Smooth muscle cell (in vitro differentiated cells): ENCODE measurements at regions not wholly inside any gene's neighbourhood (a gene's known extent, or its start where the extent isn't known, plus 50 kb on each side); places are given as distances from the start of the nearest gene placed in this dataset.
"Not testable (repeated sequence)": the region's sequence is repeated elsewhere in the genome, so short reads cannot be mapped to it uniquely, and the experiment has no call there.

Experiments
- DNase-seq: peaks from one replicate; lab custom pipeline; 2025; ENCODE audit not compliant: unreplicated experiment; lab: John Stamatoyannopoulos, UW
- H2AFZ ChIP-seq: fragments of 200-600 bp; sonication (generic); 2 replicates; pipeline ENCODE4 v1.6.0; 2016; ENCODE audit warnings: antibody characterized with exemption, low read depth, mild to moderate bottlenecking
- H3F3A ChIP-seq: fragments of 200-600 bp; sonication (generic); 2 replicates; pipeline ENCODE4 v1.6.0; 2017; ENCODE audit warnings: antibody characterized with exemption, low read depth
- H3K27ac ChIP-seq: fragments of 200-600 bp; sonication (generic); 2 replicates; pipeline ENCODE4 v1.5.1; 2016; ENCODE audit warnings: low read depth, mild to moderate bottlenecking
- H3K27me3 ChIP-seq: fragments of 200-600 bp; sonication (generic); 2 replicates; pipeline ENCODE4 v1.6.1; 2016; ENCODE audit warnings: low read depth, mild to moderate bottlenecking
- H3K36me3 ChIP-seq: fragments of 200-600 bp; sonication (generic); 2 replicates; pipeline ENCODE4 v1.5.1; 2016; ENCODE audit warnings: low read depth
- H3K4me1 ChIP-seq: fragments of 200-600 bp; sonication (generic); 2 replicates; pipeline ENCODE4 v1.5.1; 2016; ENCODE audit warnings: low read depth
- H3K4me2 ChIP-seq: fragments of 200-600 bp; sonication (generic); 2 replicates; pipeline ENCODE4 v1.6.0; 2016; ENCODE audit warnings: mild to moderate bottlenecking
- H3K4me3 ChIP-seq: fragments of 200-600 bp; sonication (generic); 2 replicates; pipeline ENCODE4 v1.5.1; 2016; ENCODE audit warnings: mild to moderate bottlenecking
- H3K79me2 ChIP-seq: fragments of 200-600 bp; sonication (generic); 2 replicates; pipeline ENCODE4 v1.6.0; 2016; ENCODE audit warnings: low read depth, mild to moderate bottlenecking
- H3K9ac ChIP-seq: fragments of 200-600 bp; sonication (generic); 2 replicates; pipeline ENCODE4 v1.6.0; 2016; ENCODE audit warnings: low read depth
- H3K9me3 ChIP-seq: fragments of 200-600 bp; sonication (generic); replicated peaks from 2 replicates; pipeline ENCODE4 v1.5.1; 2016; ENCODE audit warnings: low read depth
- H4K20me1 ChIP-seq: fragments of 200-600 bp; sonication (generic); 2 replicates; pipeline ENCODE4 v1.6.0; 2016; ENCODE audit warnings: low read depth
- WGBS: methylation state at CpG from one replicate; pipeline ENCODE4 v1.1.7; 2016; ENCODE audit warnings: low lambda C conversion rate; 5-methylcytosine and 5-hydroxymethylcytosine counted together
- TF ChIP-seq, protein P1 (sequence below): fragments of 200-600 bp; sonication (generic); IDR thresholded peaks from 2 replicates; pipeline ENCODE4 v1.5.1; 2017; ENCODE audit warnings: borderline replicate concordance, mild to moderate bottlenecking, antibody characterized with exemption; ENCODE audit not compliant: insufficient read depth, poor library complexity, severe bottlenecking

DNA sequence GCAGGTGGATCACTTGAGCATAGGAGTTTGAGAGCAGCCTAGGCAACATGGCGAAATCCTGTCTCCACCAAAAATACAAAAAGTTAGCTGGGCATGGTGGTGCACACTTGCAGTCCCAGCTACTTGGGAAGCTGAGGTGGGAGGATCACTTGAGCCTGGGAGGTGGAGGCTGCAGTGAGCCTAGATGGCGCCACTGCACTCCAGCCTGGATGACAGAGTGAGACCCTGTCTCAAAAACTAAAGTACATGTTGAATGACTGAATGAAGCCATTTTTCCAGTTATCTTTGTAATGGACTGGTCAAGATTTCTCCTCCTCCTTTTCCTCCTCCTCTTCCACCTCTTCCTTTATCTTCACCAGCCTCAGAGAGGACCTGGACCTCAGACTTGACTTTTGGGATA, 272.0 kb downstream of the SMAD2 start:
- TF ChIP-seq, protein P1, sequence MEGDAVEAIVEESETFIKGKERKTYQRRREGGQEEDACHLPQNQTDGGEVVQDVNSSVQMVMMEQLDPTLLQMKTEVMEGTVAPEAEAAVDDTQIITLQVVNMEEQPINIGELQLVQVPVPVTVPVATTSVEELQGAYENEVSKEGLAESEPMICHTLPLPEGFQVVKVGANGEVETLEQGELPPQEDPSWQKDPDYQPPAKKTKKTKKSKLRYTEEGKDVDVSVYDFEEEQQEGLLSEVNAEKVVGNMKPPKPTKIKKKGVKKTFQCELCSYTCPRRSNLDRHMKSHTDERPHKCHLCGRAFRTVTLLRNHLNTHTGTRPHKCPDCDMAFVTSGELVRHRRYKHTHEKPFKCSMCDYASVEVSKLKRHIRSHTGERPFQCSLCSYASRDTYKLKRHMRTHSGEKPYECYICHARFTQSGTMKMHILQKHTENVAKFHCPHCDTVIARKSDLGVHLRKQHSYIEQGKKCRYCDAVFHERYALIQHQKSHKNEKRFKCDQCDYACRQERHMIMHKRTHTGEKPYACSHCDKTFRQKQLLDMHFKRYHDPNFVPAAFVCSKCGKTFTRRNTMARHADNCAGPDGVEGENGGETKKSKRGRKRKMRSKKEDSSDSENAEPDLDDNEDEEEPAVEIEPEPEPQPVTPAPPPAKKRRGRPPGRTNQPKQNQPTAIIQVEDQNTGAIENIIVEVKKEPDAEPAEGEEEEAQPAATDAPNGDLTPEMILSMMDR: no peak
- no peaks in the 10 kb centered on the region for H3K27me3 ChIP-seq
- H3K4me1 ChIP-seq: no peaks in the 10 kb centered on the region
- H3K27ac ChIP-seq: no peak overlapping the region
- no peak for DNase-seq
- no peaks in the 10 kb centered on the region for H4K20me1 ChIP-seq
- WGBS: 82% methylated on average over 2 of the region's 2 CpGs
- no peak overlapping the region for H3K4me2 ChIP-seq
- H3K36me3 ChIP-seq: no peaks in the 10 kb centered on the region
- H3K79me2 ChIP-seq: no peaks in the 10 kb centered on the region
- no peak overlapping the region for H3K4me3 ChIP-seq
- no peaks in the 10 kb centered on the region for H3K9me3 ChIP-seq
- H3F3A ChIP-seq: no peaks in the 10 kb centered on the region
- no peak overlapping the region for H3K9ac ChIP-seq
- H2AFZ ChIP-seq: no peak overlapping the region

GRCh38 chr18:47654988-47655387, 275.5 kb downstream of the SMAD2 start:
- H3K9ac ChIP-seq: no peak overlapping the region
- no peaks in the 10 kb centered on the region for H4K20me1 ChIP-seq
- TF ChIP-seq, protein P1: no peak
- DNase-seq: no peak
- H3K4me1 ChIP-seq: no peaks in the 10 kb centered on the region
- H3K4me3 ChIP-seq: no peak overlapping the region
- no peaks in the 10 kb centered on the region for H3F3A ChIP-seq
- H3K36me3 ChIP-seq: no peaks in the 10 kb centered on the region
- no peak overlapping the region for H3K27ac ChIP-seq
- no peaks in the 10 kb centered on the region for H3K79me2 ChIP-seq
- no peak overlapping the region for H3K4me2 ChIP-seq
- no peaks in the 10 kb centered on the region for H3K9me3 ChIP-seq
- H2AFZ ChIP-seq: no peak overlapping the region
- no peaks in the 10 kb centered on the region for H3K27me3 ChIP-seq

- Histone ChIP-seq H3K4me1 (no peaks in the 10 kb centered on the region), H3K9ac (no peak overlapping the region), H3K36me3 (no peaks in the 10 kb centered on the region), H3K4me2 (no peak overlapping the region), H2AFZ (no peak overlapping the region), H3F3A (no peaks in the 10 kb centered on the region), H3K4me3 (no peak overlapping the region), H3K79me2 (no peaks in the 10 kb centered on the region), H3K27me3 (peaks cover 2% of the 10 kb centered on the region), H3K27ac (no peak overlapping the region), H4K20me1 (no peaks in the 10 kb centered on the region), H3K9me3 (no peaks in the 10 kb centered on the region)
- WGBS: 88% methylated on average over 1 of the region's 1 CpG
- no peak for DNase-seq
- TF ChIP-seq, protein P1: no peak
These were observed 285.6 kb downstream of the SMAD2 start for GRCh38 chr18:47644896-47645295.

DNA sequence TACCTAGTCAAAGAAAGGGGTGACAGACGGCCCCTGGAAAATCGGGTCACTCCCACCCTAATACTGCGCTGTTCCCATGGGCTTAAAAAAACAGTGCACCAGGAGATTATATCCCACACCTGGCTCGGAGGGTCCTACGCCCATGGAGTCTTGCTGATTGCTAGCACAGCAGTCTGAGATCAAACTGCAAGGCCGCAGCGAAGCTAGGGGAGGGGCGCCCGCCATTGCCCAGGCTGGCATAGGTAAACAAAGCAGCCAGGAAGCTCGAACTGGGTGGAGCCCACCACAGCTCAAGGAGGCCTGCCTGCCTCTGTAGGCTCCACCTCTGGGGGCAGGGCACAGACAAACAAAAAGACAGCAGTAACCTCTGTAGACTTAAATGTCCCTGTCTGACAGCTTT, 292.9 kb downstream of the SMAD2 start:
- not testable (repeated sequence) for H3K4me2 ChIP-seq, H3K4me3 ChIP-seq, H3F3A ChIP-seq, H3K4me1 ChIP-seq, H3K9me3 ChIP-seq, H3K27me3 ChIP-seq, H3K36me3 ChIP-seq, H3K9ac ChIP-seq, H4K20me1 ChIP-seq, H3K27ac ChIP-seq, H2AFZ ChIP-seq, H3K79me2 ChIP-seq, DNase-seq
- 97% methylated on average over 7 of the region's 10 CpGs for whole genome bisulfite sequencing
